M059J (cell line): ENCODE measurements at regions not wholly inside any gene's neighbourhood (a gene's known extent, or its start where the extent isn't known, plus 50 kb on each side); places are given as distances from the start of the nearest gene placed in this dataset.
"Not testable (repeated sequence)": the region's sequence is repeated elsewhere in the genome, so short reads cannot be mapped to it uniquely, and the experiment has no call there.

Source experiments
- DNase-seq: peaks from one replicate; pipeline ENCODE4 v3.0.0-alpha.2; 2012; ENCODE audit warnings: low read depth

DNA sequence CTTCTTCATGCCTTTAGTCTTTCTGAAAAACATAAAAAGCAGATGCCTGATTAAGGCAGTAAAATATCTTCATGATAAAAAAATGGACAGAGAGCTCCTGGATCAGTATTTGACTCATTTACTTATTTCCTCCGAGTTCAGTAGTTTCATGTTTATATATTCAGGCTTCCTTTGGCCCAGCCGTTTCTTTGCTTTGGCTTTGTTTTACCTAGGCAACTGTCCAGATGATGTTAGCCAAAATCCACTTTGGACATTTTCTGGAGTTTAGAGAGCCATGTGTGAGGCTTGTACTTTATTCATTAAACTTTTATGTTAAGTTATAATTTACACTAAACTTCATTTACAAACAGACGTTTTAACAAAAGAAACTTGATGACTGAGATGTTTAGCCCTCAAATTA, 307.1 kb upstream of the RSPO3 start:
- peak; percentile 56 for DNase-seq

DNA sequence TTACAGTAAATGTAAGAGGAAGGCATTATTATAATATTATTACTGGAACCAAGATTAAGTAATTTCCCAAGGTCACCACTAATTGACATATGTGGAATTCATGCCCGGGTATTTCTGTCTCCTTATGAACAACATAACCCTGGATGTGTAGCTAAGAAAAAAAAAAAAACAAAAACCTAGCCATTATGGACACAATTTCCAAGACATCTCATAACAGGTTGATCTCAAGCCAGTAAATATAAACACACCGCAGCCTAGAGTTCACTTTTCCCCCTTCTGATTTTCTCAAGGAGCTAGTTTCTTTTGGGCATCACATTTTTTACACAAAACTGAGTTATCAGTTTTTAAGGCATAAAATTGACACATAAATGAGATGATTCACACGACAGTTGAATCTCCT, 306.5 kb upstream of the RSPO3 start:
- DNase-seq = no peak

- DNase-seq = peak; percentile 21
Observed at GRCh38 chr6:126812651-126813050, 305.8 kb upstream of the RSPO3 start.

GRCh38 chr6:126820634-126821033, 297.8 kb upstream of the RSPO3 start:
- DNase-seq = no peak

- no peak for DNase-seq
Observed at GRCh38 chr6:126821706-126822105, 296.8 kb upstream of the RSPO3 start.

- DNase-seq = peak; percentile 69
Observed at GRCh38 chr6:126824226-126824625, 294.2 kb upstream of the RSPO3 start.

DNA sequence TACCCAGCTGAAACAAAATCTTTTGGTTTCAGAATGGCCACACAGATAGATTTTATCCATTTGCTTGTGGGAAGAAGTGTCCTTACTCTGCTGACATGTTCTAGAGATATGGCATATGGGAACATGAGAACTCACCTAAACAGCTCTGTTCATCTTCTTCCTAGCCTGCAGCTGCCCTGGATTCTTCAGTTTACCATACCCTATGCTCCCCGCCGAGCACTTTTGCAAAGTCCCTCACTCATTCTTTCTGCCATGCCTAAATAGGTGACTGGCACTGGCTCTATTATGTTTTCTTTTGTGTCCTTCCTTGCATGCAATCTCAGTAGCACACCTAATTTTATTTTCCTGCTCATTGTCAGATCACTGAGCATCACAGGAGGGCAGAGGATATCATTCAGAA, 293.7 kb upstream of the RSPO3 start:
- no peak for DNase-seq

DNA sequence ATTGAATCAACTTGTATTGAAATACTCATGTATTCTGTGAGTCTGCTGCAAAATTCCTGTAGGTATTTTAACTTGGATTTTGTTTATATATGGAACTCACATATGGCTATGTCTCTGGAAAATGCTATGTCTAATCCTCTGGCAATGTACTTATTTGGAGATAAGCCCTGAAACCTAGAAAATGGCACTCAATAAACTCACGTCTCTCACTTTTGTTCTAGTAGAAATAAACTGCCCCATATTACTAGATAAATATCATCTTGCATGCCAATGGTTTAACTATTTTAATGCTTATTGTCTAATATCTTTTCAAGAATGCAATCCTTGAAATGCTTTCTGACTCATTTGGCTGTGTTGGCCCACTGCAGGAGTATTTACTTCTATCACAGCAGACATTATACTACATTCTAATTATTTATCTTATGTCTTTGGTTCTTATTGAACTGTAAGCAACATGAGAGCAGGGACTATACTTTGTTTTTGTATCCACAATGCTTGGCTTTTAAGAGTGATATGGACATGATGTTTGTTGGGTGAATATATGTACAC, 292.2 kb upstream of the RSPO3 start:
- DNase-seq = peak; percentile 10

GRCh38 chr6:126831461-126831860, 287.0 kb upstream of the RSPO3 start:
- DNase-seq = no peak

DNA sequence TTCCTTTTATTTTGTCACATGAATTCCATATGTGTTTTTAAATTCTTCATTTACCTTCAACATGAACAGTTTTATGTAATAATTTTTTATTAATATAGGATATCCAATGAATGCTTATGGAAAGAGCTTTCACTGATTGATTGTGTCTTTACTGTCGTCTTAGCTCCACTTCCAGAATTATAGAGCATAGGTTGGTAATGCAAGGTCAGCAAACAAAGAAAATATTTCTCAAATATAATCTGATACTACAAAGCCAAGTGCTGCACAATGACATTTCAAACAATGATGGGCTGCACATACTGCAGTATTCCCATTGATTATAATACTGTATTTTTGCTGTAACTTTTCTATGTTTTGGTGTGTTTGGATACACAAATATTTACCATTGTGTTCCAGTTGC, 275.7 kb upstream of the RSPO3 start:
- no peak for DNase-seq

DNA sequence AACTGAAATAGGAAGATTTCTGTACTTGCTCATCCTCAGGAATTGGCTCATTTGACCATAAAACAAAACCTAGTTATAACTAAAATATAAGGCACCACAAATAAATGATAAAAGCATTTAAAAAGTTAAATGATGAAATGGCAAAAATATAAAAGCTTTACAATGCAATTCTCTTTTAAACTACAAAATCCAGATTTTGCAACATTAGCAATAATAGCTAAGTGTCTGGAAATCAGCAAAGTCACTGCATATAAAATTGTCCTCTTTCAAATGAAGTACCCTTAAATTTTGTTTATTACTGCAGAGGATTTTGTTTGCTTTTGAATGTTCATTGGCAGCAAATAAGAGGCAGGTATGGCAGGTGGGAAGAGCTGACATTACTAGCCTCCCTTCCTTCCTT, 270.4 kb upstream of the RSPO3 start:
- no peak for DNase-seq

DNA sequence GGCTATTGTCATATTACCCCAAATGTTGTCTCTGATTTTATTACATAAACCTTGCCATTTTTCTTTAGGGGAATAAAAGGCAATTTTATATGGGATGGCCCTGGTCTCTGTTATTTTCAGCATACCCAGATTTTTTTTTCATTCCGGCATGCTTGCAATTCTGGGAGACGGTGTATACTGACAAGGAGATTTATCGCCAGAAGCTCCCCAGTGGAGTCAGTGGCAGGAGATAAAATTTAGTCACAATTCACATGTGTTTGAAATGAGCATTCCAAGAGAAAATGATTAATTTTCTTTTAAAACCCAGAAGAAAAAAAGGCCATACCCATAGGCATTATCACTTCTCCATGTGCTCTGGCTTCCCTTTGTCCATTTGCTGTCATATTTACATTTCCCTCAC, 250.8 kb upstream of the RSPO3 start:
- DNase-seq = no peak

- no peak for DNase-seq
Observed at GRCh38 chr6:126873351-126873750, 245.1 kb upstream of the RSPO3 start.

DNA sequence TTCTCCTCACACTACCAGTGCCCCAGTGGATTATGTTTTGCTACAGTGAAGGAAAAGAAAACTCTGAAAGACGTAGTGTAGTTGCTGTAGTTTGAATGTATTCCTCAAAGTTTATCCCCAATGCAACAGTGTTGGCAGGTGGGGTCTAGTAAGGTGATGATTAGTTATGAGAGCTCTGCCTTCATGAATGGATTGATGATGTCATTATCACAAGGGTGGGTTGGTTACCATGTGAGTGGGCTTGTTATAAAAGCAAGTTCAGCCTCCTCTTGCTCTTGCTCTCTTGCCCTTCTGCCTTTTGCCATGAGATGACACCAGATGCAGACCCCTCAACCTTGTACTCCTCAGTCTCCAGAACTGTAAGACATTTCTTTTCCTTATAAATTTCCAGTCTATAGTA, 244.7 kb upstream of the RSPO3 start:
- no peak for DNase-seq

- DNase-seq = no peak
Observed at GRCh38 chr6:126876446-126876845, 242.0 kb upstream of the RSPO3 start.

GRCh38 chr6:126880964-126881363, 237.5 kb upstream of the RSPO3 start:
- DNase-seq = peak; percentile 31

DNA sequence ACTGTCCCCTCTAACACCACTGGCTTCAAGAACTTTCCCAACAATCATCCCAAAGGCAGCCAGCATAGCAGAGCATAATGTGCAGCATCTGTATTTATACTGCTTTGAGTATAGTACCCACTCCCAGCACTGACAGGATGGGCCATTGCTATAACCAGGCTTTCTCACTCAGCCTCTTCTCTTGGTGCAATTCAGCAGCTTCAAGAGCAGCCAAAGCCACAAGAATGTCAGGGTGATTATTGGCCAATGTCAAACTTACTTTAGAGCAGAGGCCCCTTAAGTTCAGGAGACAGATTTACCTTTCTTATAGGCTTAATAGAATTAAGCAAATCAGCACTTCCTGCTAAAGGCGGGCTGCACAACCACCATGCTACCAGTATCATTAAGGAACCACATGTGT, 232.4 kb upstream of the RSPO3 start:
- DNase-seq = peak; percentile 4

GRCh38 chr6:126888727-126889725, 229.4 kb upstream of the RSPO3 start:
- DNase-seq = no peak

GRCh38 chr6:126890055-126890454, 228.4 kb upstream of the RSPO3 start:
- no peak for DNase-seq

- DNase-seq = no peak
Observed at GRCh38 chr6:126891158-126891557, 227.3 kb upstream of the RSPO3 start.

GRCh38 chr6:126892869-126893268, 225.6 kb upstream of the RSPO3 start:
- not testable (repeated sequence) for DNase-seq

DNA sequence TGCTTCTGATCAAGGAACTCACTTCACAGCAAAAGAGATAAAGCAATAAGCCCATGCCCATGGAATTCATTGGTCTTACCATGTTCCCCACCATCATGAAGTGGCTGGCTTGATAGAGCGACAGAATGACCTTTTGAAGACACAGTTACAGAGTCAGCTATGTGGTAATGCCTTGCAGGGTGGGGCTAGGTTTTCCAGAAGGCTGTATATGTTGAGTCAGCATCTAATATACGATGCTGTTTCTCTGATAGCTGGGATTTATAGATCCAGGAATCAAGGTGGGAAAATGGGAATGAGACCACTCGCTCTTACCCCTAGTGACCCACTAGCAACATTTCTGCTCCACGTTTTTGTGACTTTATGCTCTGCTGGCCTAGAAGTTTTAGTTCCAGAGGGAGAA, 220.7 kb upstream of the RSPO3 start:
- DNase-seq = no peak

GRCh38 chr6:126904176-126904575, 214.3 kb upstream of the RSPO3 start:
- no peak for DNase-seq
